Heart right ventricle (tissue), 16 donors: ENCODE measurements at regions not wholly inside any gene's neighbourhood (a gene's known extent, or its start where the extent isn't known, plus 50 kb on each side); places are given as distances from the start of the nearest gene placed in this dataset.

Source experiments
- ATAC-seq, 8 donors: fragments of 200-7000 bp; cut with Tn5 transposase; one replicate each; pipeline ENCODE4 v1.9.1; 2020; ENCODE audit warnings: mild to moderate bottlenecking in 8 of 8, moderate library complexity in 8 of 8, moderate number of reproducible peaks in 1 of 8
- DNase-seq, 2 donors: peaks; one replicate each; pipeline ENCODE4 v3.0.0-alpha.2; 2020
- H3K27ac ChIP-seq, 10 donors: fragments of 200-600 bp; sonication (generic) in 2 of 10; one replicate each; pipeline versions ENCODE4 v1.5.0 to v1.8.0; 2020 to 2022; ENCODE audit warnings: mild to moderate bottlenecking in 3 of 10
- H3K27me3 ChIP-seq, 7 donors: fragments of 200-600 bp; one replicate each; pipeline ENCODE4 v1.8.0; 2021 to 2022; ENCODE audit warnings: mild to moderate bottlenecking in 2 of 7
- H3K36me3 ChIP-seq, 9 donors: fragments of 200-600 bp; sonication (generic) in 1 of 9; one replicate each; pipeline versions ENCODE4 v1.5.0 to v1.8.0; 2020 to 2022; ENCODE audit warnings: mild to moderate bottlenecking in 2 of 9
- H3K4me1 ChIP-seq, 9 donors: fragments of 200-600 bp; sonication (generic) in 1 of 9; one replicate each; pipeline versions ENCODE4 v1.5.0 to v1.8.0; 2020 to 2022; ENCODE audit warnings: mild to moderate bottlenecking in 4 of 9
- H3K4me3 ChIP-seq, 10 donors: fragments of 200-600 bp; sonication (generic) in 2 of 10; one replicate each; pipeline versions ENCODE4 v1.5.0 to v1.8.0; 2020 to 2022; ENCODE audit warnings: mild to moderate bottlenecking in 7 of 10, moderate library complexity in 2 of 10
- H3K9me3 ChIP-seq, 11 donors: fragments of 200-600 bp in 10 of 11; sonication (generic) in 2 of 11; one replicate each; pipeline versions ENCODE4 v1.5.0 to v1.8.0; 2013 to 2022; ENCODE audit warnings: mild to moderate bottlenecking in 2 of 11, control low read depth in 1 of 11, moderate library complexity in 1 of 11
- CTCF ChIP-seq, 9 donors: fragments of 200-600 bp; sonication (generic) in 2 of 9; IDR thresholded peaks; one replicate each; pipeline versions ENCODE4 v1.5.0 to v1.8.0; 2021 to 2022; ENCODE audit warnings: antibody characterized with exemption in 9 of 9, mild to moderate bottlenecking in 5 of 9, moderate library complexity in 1 of 9
- WGBS, 2 donors: extraction: QIAGEN DNeasy Blood & Tissue Kit; methylation state at CpG; one replicate each; pipeline ENCODE4 v1.1.7; 2013; ENCODE audit warnings: inconsistent platforms in 1 of 2; 5-methylcytosine and 5-hydroxymethylcytosine counted together
- intact Hi-C, 10 donors: fragments of 100-400 bp; cut with DNase I; formaldehyde crosslinking; loops; one replicate each; pipeline versions ENCODE4 v1.11.1 to v1.14.2; 2022
- donor health status: Arrhythmogenic right ventricular cardiomyopathy.
- donor health status: ischemic (EF 13 %, LVEDD 7.1; RV severe dilation, severe dysfunction).
- donor health status: healthy with polysubstance abuse.
- donor health status: DM: no; HTN: yes; CAD: no.
- donor health status: DM: no; HTN: no; CAD: no.
- donor health status: ischemic (EF 25% LVEDD 6.9; RV normal size, moderate dysfunction).
- donor health status: ischemic (EF 25% LVEDD 5.7; RV mildly dilated, moderate dysfunction).
- donor health status: healthy.
- donor health status: DM: yes; HTN: yes; CAD: no.
- donor health status: Ischemic cardiomyopathy.
- donor health status: ischemic (EF 35%, LVEDD 5.7; RV mildly dilated, moderate dysfunction).
- donor health status: nonischemic (EF 11% LVEDD 7.7; RV severe dilation, severe dysfunction).
- donor health status: DM: yes; HTN: yes; CAD: no.
- donor health status: PGD.
- donor health status: ischemic (EF 29% LVEDD 5.4; RV normal size, mild dysfunction).
- donor health status: nonischemic (EF 23%, LVEDD 6.1; RV moderate dilation, normal function).

DNA sequence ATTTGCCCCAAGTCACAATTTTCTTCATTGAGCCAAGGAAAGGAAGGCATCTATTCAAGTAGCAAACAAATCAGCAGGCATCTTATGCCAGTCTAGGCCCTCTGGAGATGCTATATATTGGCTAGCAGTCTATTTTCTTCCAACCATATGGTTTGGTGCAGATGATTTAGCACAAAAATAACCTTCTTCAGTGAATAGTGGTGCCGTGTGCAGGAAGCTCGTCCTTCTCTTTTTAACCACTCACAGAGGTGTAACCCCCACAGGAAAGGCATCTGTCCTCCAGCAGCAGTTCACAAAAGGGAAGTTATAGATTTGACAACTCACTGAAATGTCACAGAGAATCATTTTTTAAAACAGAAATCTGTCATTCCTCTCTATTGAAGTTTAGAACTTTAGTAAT is 445.7 kb upstream of the SYT1 start:
- no peaks in the 10 kb centered on the region for H3K4me1 ChIP-seq
- 44 to 50% methylated on average over 2 of the region's 2 CpGs for WGBS, 2 donors
- H3K27me3 ChIP-seq, result no peaks in the 10 kb centered on the region
- no peaks in the 10 kb centered on the region for H3K36me3 ChIP-seq
- TF ChIP-seq CTCF (IDR thresholded peaks at IDR 0.05), result no peak
- H3K4me3 ChIP-seq, result no peak overlapping the region
- no peaks in the 10 kb centered on the region for H3K9me3 ChIP-seq
- DNase-seq, result no peak
- no peak for ATAC-seq
- intact Hi-C loops, result no loop called here
- H3K27ac ChIP-seq, result no peak overlapping the region

- intact Hi-C loops, result no loop called here
- DNase-seq (no peak), ATAC-seq (no peak)
- Histone ChIP-seq H3K4me1 (no peaks in the 10 kb centered on the region), H3K36me3 (no peaks in the 10 kb centered on the region), H3K27me3 (no peaks in the 10 kb centered on the region), H3K4me3 (no peak overlapping the region), H3K27ac (no peak overlapping the region), H3K9me3 (no peaks in the 10 kb centered on the region)
- 91 to 92% methylated on average over 3 of the region's 3 CpGs for WGBS, 2 donors
- no peak for TF ChIP-seq CTCF (IDR thresholded peaks at IDR 0.05)
These were observed 445.1 kb upstream of the SYT1 start for GRCh38 chr12:78419513-78419912.

- WGBS, 2 donors, result 73 to 77% methylated on average over 4 of the region's 4 CpGs
- no peak for TF ChIP-seq CTCF (IDR thresholded peaks at IDR 0.05)
- Histone ChIP-seq H3K27me3 (no peaks in the 10 kb centered on the region), H3K36me3 (no peaks in the 10 kb centered on the region), H3K4me3 (no peak overlapping the region), H3K9me3 (no peaks in the 10 kb centered on the region), H3K27ac (no peak overlapping the region), H3K4me1 (no peaks in the 10 kb centered on the region)
- intact Hi-C loops, result no loop called here
- ATAC-seq, result no peak
- DNase-seq, result no peak
These were observed 443.6 kb upstream of the SYT1 start for GRCh38 chr12:78420991-78421390.

DNA sequence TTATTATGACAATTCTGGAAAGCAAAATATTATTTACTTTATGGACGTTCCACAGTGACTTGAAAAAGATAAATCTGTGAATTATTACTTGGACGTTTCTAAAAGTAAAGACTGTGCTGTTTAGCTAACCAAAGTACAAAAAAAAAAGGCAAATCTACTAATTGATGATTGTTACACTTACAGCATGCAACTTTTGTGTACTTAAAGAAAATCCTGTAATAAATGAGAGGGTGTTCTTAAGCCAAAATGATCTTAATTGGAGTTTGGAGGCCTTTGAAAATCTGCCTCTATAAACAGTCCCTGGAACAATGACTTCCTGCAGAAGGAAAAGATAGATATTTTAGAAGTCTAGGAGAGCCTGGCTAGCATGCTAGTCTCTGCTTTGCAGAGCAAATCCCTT is 434.0 kb upstream of the SYT1 start:
- 44 to 55% methylated on average over 2 of the region's 2 CpGs for WGBS, 2 donors
- DNase-seq (no peak), ATAC-seq (no peak)
- no peak overlapping the region for H3K27ac ChIP-seq
- no peak for TF ChIP-seq CTCF (IDR thresholded peaks at IDR 0.05)
- H3K4me1 ChIP-seq, result no peaks in the 10 kb centered on the region
- H3K9me3 ChIP-seq, result peaks cover 0 to 16% (median 7%) of the 10 kb centered on the region in 11 donors
- no peak overlapping the region for H3K4me3 ChIP-seq
- H3K27me3 ChIP-seq, result no peaks in the 10 kb centered on the region
- H3K36me3 ChIP-seq, result no peaks in the 10 kb centered on the region
- intact Hi-C loops, result no loop called here

- DNase-seq (no peak), ATAC-seq (no peak)
- Histone ChIP-seq H3K9me3 (peaks cover 0 to 29% (median 7%) of the 10 kb centered on the region in 11 donors), H3K36me3 (no peaks in the 10 kb centered on the region), H3K4me3 (no peak overlapping the region), H3K27ac (no peak overlapping the region), H3K4me1 (no peaks in the 10 kb centered on the region), H3K27me3 (no peaks in the 10 kb centered on the region)
- intact Hi-C loops, result no loop called here
- no peak for TF ChIP-seq CTCF (IDR thresholded peaks at IDR 0.05)
These were observed 432.6 kb upstream of the SYT1 start for GRCh38 chr12:78431931-78432330.
